Endothelial cell (in vitro differentiated cells): ENCODE measurements at regions not wholly inside any gene's neighbourhood (a gene's known extent, or its start where the extent isn't known, plus 50 kb on each side); places are given as distances from the start of the nearest gene placed in this dataset.

Experiments used
- DNase-seq: peaks from one replicate; pipeline ENCODE4 v3.0.0; 2021; ENCODE audit warnings: low spot score
- H3K27ac Mint-ChIP-seq: one replicate; pipeline ENCODE4 v1.8.0; 2021; ENCODE audit warnings: mixed read lengths, inconsistent platforms; ENCODE audit not compliant: unreplicated experiment
- H3K27me3 Mint-ChIP-seq: one replicate; pipeline ENCODE4 v1.8.0; 2021; ENCODE audit warnings: mild to moderate bottlenecking, moderate library complexity, mixed read lengths, inconsistent platforms; ENCODE audit not compliant: unreplicated experiment
- H3K36me3 Mint-ChIP-seq: one replicate; pipeline ENCODE4 v1.8.0; 2021; ENCODE audit warnings: mild to moderate bottlenecking, low read depth, mixed read lengths, inconsistent platforms; ENCODE audit not compliant: unreplicated experiment
- H3K4me1 Mint-ChIP-seq: one replicate; pipeline ENCODE4 v1.8.0; 2021; ENCODE audit warnings: mild to moderate bottlenecking, mixed read lengths, inconsistent platforms; ENCODE audit not compliant: unreplicated experiment
- H3K4me3 Mint-ChIP-seq: one replicate; pipeline ENCODE4 v1.8.0; 2021; ENCODE audit warnings: mild to moderate bottlenecking, mixed read lengths, inconsistent platforms; ENCODE audit not compliant: unreplicated experiment
- H3K9me3 Mint-ChIP-seq: one replicate; pipeline ENCODE4 v1.8.0; 2021; ENCODE audit warnings: mixed read lengths, inconsistent platforms; ENCODE audit not compliant: unreplicated experiment
- CTCF ChIP-seq: fragments of 200-600 bp; sonication (generic); IDR thresholded peaks from one replicate; pipeline ENCODE4 v1.5.0; 2021; ENCODE audit warnings: antibody characterized with exemption; ENCODE audit not compliant: unreplicated experiment

DNA sequence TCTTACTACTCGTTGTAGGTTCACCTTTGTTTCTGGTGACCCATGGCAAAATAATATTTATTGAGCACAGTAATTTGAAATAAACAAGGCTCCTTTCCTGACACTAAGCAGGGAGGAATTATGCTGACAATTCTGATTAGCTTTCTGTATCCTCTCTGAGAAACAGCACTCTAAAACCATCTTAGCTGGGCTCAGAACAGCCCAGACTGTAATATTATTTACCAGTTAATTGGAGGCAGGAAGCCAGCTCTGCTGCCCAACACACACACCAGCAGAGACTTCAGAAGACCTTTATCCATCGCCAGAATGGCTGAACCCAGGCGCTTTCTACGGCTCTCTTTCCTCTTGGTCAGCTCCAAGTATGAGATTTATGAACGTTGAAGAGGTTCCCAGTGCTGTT lies 77.6 kb upstream of the FMN2 start:
- peaks cover 4% of the 10 kb centered on the region for H3K9me3 Mint-ChIP-seq
- H3K27me3 Mint-ChIP-seq = peaks cover 6% of the 10 kb centered on the region
- no peak for DNase-seq
- H3K4me1 Mint-ChIP-seq = no peaks in the 10 kb centered on the region
- H3K36me3 Mint-ChIP-seq = peaks cover 11% of the 10 kb centered on the region
- H3K4me3 Mint-ChIP-seq = no peak overlapping the region
- H3K27ac Mint-ChIP-seq = no peak overlapping the region
- no peak for TF ChIP-seq CTCF

DNA sequence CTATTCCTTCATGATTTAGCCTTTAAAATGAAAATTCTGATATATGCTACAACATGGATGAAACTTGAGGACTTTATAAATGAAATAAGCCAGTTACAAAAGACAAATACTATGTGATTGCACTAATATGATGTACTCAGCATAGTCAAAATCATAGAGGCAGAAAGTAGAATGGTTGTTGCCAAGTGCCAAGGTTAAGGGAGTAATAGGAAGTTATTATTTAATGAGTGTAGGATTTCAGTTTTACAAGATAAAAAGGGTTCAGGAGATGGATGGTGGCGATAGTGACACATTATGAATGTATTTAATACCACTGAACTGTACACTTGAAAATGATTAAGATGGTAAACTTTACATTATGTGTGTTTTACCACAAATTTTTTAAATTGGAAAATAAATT lies 73.1 kb upstream of the FMN2 start:
- no peak for TF ChIP-seq CTCF
- H3K27ac Mint-ChIP-seq = no peak overlapping the region
- no peak for DNase-seq

DNA sequence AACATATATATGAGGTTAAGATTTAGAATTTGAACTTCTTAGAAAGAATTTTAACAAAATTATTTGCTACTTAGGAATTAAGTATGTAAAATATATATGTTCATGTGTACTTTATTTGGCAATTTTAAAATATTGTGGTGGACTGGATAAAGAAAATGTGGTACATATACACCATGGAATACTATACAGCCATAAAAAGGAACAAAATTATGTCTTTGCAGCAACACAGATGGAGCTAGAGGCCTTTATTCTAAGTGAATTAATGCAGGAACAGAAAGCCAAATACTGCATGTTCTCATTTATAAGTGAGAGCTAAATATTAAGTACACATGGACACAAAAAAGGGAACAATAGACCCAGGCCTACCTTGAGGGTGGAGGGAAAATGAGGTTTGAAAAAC lies 72.2 kb upstream of the FMN2 start:
- Mint-ChIP-seq H3K27me3 (no peaks in the 10 kb centered on the region), H3K9me3 (no peaks in the 10 kb centered on the region), H3K4me1 (no peaks in the 10 kb centered on the region), H3K4me3 (no peak overlapping the region), H3K36me3 (no peaks in the 10 kb centered on the region), H3K27ac (no peak overlapping the region)
- no peak for DNase-seq
- no peak for TF ChIP-seq CTCF

More for the DNA sequence above, 73.1 kb upstream of the FMN2 start:
- H3K4me1 Mint-ChIP-seq = no peaks in the 10 kb centered on the region
- no peaks in the 10 kb centered on the region for H3K36me3 Mint-ChIP-seq
- H3K4me3 Mint-ChIP-seq = no peak overlapping the region
- H3K9me3 Mint-ChIP-seq = no peaks in the 10 kb centered on the region
- H3K27me3 Mint-ChIP-seq = no peaks in the 10 kb centered on the region

DNA sequence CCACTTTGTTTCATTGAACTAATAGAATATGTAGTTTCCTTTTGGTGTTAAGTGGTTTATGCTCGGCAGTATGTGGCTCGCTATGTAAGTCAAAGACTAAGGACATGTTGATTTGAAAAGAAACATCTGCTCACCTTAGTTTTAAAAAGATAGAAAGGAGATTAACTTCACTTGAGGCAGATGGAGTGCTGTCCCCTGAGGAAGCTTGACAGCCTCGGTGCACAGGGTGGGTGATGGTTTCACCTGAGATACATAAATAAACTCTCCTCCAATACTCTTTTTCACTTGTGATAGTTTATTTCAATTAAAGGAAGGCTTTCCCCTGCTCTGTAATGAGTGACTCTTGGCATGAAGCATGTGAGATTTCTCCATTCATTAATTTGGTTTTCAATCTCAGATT lies 70.8 kb upstream of the FMN2 start:
- Mint-ChIP-seq H3K36me3 (no peaks in the 10 kb centered on the region), H3K4me3 (no peak overlapping the region), H3K27me3 (no peaks in the 10 kb centered on the region), H3K9me3 (no peaks in the 10 kb centered on the region), H3K4me1 (no peaks in the 10 kb centered on the region), H3K27ac (no peak overlapping the region)
- no peak for DNase-seq
- no peak for TF ChIP-seq CTCF

GRCh38 chr1:240021709-240022108 lies 70.0 kb upstream of the FMN2 start:
- Mint-ChIP-seq H3K27ac (no peak overlapping the region), H3K4me1 (no peaks in the 10 kb centered on the region), H3K27me3 (no peaks in the 10 kb centered on the region), H3K9me3 (no peaks in the 10 kb centered on the region), H3K36me3 (no peaks in the 10 kb centered on the region), H3K4me3 (no peak overlapping the region)
- TF ChIP-seq CTCF = no peak
- DNase-seq = no peak
